NCI-H128 (cell line): ENCODE measurements at regions not wholly inside any gene's neighbourhood (a gene's known extent, or its start where the extent isn't known, plus 50 kb on each side); places are given as distances from the start of the nearest gene placed in this dataset.

Experiments
- DNase-seq: peaks from one replicate; lab custom pipeline; 2025; ENCODE audit not compliant: unreplicated experiment; lab: John Stamatoyannopoulos, UW

GRCh38 chr5:54721951-54722654, 204.5 kb downstream of the SNX18 start:
- DNase-seq: no peak

DNA sequence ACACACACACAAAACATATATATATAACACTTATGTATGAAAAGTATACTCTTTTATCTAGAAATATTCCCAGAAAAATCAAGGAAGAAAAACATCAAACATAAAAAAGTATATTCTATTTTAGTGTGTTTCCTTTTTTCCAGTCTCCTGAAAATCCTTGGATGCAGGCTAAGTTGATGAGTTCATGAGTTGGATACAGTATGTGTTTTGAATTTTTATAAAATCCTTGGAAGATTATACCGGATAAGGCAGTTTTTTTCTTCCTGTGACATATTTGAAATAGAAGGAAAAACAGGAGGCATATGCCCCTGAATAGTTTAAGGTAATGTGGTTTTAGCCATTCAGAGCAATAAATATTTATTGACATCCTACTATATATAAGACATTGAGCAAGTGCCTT, 203.6 kb downstream of the SNX18 start:
- DNase-seq: no peak

GRCh38 chr5:54720341-54720740, 202.8 kb downstream of the SNX18 start:
- DNase-seq: no peak

- no peak for DNase-seq
These were observed 202.1 kb downstream of the SNX18 start for GRCh38 chr5:54719384-54720283.

DNA sequence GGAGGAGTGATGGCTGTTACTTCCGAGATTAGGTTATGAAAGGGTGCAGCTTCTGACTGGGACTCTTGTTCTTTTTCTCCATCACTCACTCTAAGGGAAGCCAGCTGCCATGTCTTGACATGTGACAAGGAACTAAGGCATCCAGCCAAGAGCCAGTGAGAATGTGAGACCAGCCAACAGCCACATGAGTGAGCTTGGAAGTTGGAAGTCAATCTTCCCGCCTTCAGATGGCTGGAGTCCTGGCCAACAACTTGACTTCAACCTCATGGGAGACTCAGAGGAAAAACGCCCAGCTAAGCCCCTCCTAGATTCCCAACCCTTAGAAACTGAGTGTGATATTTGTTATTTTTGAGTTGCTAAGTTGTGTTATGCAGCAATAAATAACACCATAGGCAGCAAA, 201.1 kb downstream of the SNX18 start:
- DNase-seq: no peak

GRCh38 chr5:54717870-54718269, 200.3 kb downstream of the SNX18 start:
- no peak for DNase-seq

DNA sequence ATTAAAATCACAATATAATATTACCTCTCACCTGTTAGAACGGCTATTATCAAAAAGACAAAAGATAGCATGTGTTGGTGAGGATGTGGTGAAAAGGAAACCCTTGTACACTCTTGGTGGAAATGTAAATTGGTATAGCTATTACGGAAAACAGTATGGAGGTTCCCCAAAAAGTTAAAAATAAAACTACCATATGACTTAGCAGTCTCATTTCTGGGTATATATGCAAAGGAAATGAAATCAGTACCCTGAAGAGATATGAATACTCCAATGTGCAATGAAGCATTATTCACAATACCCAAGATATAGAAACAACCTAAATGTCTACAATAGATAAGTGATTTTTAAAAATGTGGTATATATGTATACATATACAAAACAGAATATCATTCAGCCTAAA, 199.9 kb downstream of the SNX18 start:
- DNase-seq: no peak

GRCh38 chr5:54713923-54714581, 196.5 kb downstream of the SNX18 start:
- DNase-seq: no peak

GRCh38 chr5:54709096-54709495, 191.5 kb downstream of the SNX18 start:
- no peak for DNase-seq

DNA sequence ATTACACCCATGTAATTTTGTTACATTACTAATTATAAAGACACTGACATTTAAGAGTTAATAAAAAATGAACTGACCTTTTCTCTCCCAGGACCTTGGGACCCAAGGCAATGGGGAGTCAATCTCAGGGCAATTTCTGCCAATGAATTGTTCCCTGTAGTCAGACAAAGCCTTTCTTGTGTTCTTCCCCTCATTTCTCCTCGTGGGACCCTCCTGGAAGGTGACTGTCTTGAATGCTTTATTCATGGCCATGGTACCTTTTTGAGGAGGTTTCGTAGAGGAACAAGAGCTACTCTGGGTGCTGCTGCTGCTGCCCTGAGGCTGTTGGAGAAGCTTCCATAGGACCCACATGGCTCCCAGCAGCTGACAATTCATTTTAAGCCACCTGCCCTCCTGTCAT, 190.3 kb downstream of the SNX18 start:
- DNase-seq: no peak

DNA sequence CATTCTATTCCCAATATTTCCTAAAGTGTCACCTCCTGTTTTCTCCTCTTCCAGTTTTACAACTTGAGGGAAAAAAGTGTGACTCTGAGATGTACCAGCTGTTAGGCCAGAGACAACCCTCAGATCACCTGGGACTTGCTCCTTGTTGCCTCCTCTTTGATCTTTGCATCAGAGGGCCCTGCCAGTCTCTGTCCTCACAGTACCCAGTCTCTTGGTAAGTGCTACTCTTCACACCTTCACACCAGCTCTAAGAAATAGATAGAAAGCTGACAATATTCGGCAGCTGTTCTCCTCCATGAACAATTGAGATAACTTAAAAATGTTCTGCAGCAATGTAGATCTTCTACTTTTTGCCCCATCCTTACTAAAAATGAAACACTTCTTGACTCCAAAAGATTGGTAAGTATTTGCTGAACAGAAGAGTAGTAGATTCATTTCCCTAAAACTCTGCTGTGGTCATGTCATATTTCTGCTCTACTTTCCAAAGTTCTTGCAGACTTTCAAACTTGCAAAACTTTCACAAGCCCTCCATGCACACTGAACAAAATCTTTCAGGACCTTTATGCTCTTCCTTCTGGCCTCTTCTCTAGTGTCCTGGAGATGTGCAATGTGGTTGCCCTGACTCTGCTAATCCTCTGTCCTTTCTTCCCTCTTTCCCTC, 188.6 kb downstream of the SNX18 start:
- DNase-seq: no peak

GRCh38 chr5:54704825-54705224, 187.3 kb downstream of the SNX18 start:
- DNase-seq: no peak

GRCh38 chr5:54704333-54704732, 186.8 kb downstream of the SNX18 start:
- DNase-seq: no peak

GRCh38 chr5:54703565-54704255, 186.2 kb downstream of the SNX18 start:
- no peak for DNase-seq

DNA sequence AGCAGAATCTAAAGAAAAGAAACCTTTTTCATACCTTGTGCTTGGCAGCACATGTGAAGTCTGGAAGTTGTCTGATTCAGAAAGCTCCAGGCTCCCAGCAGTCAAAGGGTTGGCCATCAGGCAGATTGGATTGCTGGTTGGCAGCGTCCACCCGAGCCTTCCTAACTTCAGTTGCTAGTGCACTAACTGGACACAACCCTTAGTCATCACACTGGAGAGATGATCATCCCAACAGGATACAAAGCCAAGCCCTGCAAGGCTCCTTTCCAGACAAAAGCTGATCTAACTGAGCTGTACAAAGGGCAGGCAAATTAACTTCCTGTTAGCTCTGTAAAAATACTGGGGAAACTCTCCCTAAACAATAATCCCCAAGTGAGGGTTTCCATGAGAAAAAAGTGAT, 185.6 kb downstream of the SNX18 start:
- no peak for DNase-seq

- no peak for DNase-seq
These were observed 184.9 kb downstream of the SNX18 start for GRCh38 chr5:54702470-54702869.

DNA sequence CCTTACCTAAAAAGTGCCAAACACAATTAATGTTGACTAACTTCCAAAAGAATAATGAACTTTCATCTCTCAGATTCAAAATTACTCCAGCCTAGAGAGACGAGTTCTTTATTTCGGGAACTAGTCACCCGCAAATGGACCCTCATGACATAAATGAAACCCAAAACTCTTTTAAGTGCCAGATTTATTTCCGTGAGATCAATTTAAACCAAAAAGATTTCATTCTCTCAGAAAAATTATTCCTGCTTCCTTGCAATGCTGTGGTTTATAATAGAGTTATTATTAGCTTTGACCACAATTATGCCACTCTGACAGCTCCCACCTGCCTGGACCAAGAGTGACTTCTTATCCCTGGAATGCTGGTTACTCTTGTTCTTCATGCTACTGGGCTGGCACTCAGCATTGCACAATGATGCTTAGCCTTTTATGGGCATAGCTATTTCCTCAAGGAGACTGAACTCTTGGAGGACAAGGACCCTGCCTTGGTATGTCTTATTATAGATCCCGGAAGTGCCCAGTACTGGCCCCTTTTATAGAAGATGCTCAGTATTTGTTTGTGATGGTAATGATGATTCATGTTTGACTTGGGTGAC, 183.5 kb downstream of the SNX18 start:
- no peak for DNase-seq

DNA sequence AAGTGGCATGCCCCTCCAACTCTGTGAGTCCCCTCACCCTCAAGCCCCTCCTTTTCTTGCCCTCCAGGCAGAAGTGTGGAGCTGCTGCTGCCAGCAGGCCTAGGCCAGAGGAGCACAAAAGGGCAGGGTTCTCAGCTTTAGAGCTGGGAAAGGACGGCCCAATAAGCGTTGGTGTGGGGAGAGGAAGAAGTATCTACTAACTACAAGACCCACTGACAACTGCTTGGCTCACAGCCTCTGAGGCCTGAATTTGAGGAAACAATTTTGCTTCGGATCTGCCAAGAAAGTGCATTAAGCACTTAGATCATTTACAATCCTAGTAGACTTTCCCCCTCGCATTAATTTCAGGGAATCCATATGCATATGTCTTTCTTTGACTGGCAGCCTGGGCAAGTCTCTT, 179.4 kb downstream of the SNX18 start:
- no peak for DNase-seq

DNA sequence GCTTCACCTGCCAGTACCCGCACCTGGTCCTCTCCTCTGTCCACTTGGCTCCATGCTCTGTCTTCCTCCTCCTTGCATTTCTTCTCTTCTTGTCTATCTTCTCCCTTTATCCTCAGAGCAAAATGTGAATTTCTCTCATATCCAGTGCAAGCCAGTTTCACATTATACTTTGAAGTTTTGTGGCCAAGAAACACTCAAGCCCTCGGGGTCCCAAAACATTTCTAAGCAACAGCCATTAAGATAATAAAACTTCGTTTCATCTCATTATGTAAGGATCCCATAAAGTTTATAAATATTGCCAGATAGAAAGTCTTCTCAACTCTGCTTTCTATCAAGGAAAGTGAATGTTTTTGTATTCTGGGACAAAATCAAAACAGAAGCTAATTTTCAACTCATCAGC, 178.8 kb downstream of the SNX18 start:
- no peak for DNase-seq

GRCh38 chr5:54695198-54695966, 177.8 kb downstream of the SNX18 start:
- no peak for DNase-seq
